Dermis microvascular lymphatic vessel endothelial cell (primary cell): ENCODE measurements at regions not wholly inside any gene's neighbourhood (a gene's known extent, or its start where the extent isn't known, plus 50 kb on each side); places are given as distances from the start of the nearest gene placed in this dataset.

Experiments used
- DNase-seq, 2 donors: peaks; one replicate each; pipeline versions ENCODE4 v3.0.0 to v3.0.0-alpha.2; 2010; ENCODE audit warnings: low read depth in 2 of 2

GRCh38 chr3:162799910-162800309 lies 1303.3 kb downstream of the OTOL1 start:
- DNase-seq = no peak

DNA sequence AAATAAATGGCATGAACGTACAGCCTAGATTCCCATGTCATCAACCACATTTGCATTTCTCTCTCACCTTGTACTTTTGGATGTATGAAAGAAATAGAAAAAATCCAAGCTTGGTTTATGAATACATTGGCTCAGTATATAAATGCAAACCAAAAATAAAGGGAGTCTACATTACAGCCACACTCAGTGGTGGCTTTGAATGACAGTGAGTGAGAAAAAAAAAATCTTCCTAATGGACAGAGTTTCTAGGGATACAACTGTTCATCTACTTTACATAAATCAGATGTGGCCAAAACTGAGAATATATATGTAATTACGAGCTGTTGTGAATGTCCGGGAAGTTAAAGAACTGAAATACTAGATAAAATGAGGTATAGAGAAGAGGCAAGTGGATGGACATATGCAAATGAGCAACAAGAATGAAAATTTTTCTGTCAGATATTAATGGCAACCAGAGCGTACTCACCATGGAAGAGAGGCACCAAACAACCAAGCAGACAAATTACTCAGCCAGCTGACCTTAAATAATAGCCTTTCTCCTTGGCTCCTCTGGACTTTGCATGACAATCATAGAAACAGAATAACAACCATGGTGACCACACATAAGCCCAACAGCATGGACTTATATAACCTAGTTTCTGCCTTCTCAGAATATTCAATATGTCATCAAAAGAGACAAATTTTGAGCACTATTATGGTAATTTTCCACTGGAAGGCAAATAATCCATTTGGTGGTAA lies 1305.8 kb downstream of the OTOL1 start:
- no peak for DNase-seq

DNA sequence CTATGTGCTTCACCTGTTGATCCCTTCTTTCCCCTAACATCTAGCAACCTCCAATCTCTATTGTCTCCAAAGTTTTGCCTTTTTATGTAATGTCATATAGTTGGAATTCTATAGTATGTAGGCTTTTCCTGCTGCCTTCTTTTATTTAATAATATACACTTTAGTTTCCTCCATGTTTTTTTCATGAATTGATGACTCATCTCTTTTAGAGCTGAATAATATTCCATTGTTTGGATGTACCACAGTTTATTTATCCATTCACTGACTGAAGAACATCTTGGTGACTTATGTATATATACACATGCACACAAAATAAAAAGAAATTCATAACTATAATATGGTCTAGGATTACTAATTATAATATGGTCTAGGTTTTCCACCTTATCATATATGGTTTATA lies 1314.2 kb downstream of the OTOL1 start:
- no peak for DNase-seq

- DNase-seq = no peak
Observed at GRCh38 chr3:162842549-162843216, 1346.1 kb downstream of the OTOL1 start.

GRCh38 chr3:162845918-162846317 lies 1349.3 kb downstream of the OTOL1 start:
- DNase-seq = no peak

GRCh38 chr3:162847511-162847910 lies 1350.9 kb downstream of the OTOL1 start:
- DNase-seq = no peak

DNA sequence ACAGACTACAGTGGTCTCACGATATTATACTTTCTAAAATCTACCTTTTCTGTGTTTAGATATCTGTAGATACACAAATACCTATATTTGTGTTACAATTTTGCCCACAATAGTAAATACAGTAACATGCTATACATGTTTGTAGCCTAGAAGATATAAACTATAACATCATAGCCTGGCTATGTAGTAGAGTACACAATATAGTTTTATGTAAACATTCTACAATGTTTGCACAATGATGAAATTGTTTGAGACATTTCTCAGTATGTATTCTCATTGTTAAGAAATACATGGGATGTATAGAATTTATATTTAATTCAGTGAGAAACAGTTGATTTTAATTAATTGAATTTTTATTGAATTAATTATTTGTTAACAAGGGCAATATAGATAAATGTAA lies 1367.0 kb downstream of the OTOL1 start:
- DNase-seq = no peak

DNA sequence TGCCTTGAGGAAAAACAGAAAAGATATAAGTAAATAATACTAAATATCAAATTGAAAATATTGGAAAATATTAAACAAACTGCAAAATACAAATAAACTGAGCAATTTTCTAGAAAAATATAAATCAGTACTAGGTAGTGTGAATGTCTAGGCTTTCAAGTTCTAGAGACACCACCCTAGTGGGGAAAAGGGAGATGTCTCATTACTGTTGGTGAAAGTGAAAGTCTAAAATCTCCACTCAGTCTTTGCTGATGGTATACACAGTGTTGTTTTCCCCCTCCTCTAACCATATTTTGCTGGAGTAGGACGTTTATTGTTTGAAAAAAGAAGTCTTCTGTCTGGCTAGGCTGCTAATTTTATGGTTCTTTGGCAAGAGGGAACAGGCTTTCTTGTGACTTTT lies 1368.9 kb downstream of the OTOL1 start:
- no peak for DNase-seq

DNA sequence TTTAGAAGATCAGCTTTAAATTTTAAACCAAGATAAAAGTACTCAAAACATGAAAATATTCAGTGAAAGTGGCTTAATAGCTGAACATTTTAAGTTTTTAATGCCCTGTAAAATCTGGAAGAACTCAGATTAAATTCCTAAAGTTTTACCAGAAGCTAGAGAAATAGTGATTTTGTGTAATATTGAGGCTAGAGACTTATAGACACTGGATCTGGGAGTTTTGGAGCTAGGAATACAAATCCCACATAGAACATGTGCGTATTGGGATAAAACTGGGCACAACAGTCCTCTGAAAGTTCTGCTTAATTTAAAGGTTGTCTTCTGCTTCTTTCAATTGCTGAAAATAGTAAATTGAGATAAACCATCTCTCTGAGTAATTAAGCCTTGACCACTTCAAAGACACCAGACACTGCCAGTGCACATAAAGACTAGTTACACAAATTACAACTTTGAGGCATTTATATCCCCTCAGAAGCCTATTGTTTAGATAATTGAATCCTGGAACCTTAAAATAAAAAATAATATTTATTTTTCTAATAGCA lies 1382.5 kb downstream of the OTOL1 start:
- DNase-seq = no peak

DNA sequence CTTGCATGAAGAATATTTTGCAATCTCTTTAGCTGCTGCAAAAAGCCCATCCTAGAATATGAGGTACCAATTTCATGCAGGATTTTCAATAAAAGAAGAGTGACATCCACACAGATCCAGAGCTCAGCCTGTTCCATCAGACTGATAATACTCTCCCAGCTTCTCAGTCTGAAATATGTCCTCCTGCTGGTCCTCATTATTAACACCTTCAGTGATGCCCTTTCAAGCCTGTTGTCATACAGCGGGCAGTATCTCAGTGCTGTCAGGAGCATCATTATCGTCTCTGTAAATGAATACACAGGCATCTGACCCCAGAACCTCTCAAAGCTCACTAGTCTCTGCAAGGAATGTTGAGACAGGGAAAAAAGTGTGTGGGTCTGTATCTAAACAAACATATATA lies 1387.8 kb downstream of the OTOL1 start:
- DNase-seq = no peak

- DNase-seq = no peak
Observed at GRCh38 chr3:162892921-162893793, 1396.5 kb downstream of the OTOL1 start.

- DNase-seq = no peak
Observed at GRCh38 chr3:162897291-162897690, 1400.7 kb downstream of the OTOL1 start.

DNA sequence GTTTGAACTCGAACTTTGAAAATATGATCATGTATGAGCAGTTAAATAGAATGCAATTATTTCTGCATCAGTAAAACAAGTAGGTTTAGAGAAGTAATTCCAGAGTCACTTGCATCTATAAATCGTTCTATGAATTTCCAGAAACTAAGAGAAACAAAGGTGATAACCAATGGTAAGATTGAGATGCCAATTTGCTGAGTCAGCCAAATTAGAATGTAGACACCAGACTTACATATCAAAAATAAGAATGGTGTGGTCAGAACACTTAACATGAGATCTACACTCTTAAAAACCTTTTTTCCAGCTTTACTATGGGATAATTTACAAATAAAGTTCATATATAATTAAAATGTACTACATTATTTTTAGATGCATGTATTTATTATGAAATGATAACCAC lies 1435.9 kb downstream of the OTOL1 start:
- DNase-seq = no peak

- DNase-seq = no peak
Observed at GRCh38 chr3:162933656-162934055, 1437.0 kb downstream of the OTOL1 start.

DNA sequence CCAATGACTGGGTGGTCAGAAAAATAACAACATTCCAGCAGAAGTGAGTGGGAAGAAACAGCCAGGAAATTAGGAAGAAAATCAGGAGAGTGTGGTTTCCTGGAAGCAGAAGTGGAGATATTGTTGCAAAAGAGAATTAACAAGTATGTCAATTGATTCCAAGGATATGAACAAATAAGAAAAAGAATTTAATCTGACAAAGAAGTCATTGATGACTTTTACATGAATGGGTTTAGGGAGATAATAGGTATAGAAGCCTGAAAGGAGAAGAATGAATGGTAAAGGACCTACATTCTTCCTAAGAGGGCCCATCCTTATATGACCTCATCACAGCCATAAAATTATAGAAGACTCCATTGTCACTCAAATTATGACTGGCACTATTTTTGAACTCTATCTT lies 1440.1 kb downstream of the OTOL1 start:
- DNase-seq = no peak

GRCh38 chr3:162938083-162938482 lies 1441.5 kb downstream of the OTOL1 start:
- DNase-seq = no peak

- DNase-seq = no peak
Observed at GRCh38 chr3:162945626-162946025, 1449.0 kb downstream of the OTOL1 start.

DNA sequence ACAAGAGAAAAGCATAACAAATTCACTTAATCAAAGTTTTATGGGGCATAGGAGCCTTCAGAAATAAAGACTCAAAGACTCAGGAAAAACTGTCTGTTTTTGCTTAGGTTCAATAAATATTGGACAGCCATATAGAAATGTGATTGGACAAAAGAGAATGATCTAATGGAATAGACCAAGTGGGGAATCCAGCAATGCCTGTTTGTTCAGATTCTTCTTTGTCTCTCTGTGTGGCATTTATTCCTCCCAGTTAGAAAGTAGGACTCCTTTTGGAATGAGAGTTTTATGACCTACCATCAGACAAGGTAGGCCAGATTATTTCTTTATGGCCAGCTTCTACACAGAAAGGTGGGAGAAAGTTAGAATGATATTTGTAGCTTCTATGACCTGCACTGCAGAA lies 1460.1 kb downstream of the OTOL1 start:
- DNase-seq = no peak

GRCh38 chr3:162960269-162960668 lies 1463.7 kb downstream of the OTOL1 start:
- DNase-seq = no peak

GRCh38 chr3:162970292-162970691 lies 1473.7 kb downstream of the OTOL1 start:
- DNase-seq = no peak

GRCh38 chr3:162971715-162972114 lies 1475.1 kb downstream of the OTOL1 start:
- DNase-seq = no peak

GRCh38 chr3:162973428-162973917 lies 1476.9 kb downstream of the OTOL1 start:
- no peak for DNase-seq
